Testis (tissue), 2 donors: ENCODE measurements at regions not wholly inside any gene's neighbourhood (a gene's known extent, or its start where the extent isn't known, plus 50 kb on each side); places are given as distances from the start of the nearest gene placed in this dataset.

Experiments
- POLR2A ChIP-seq: fragments of 450-650 bp; IDR thresholded peaks from one replicate; pipeline ENCODE4 v1.6.1; 2017; ENCODE audit warnings: antibody characterized with exemption, mild to moderate bottlenecking, moderate library complexity
- TF ChIP-seq, protein P1 (sequence below), 3 experiments: fragments of 450-650 bp in 2 of 3; fragments of 200-600 bp in 1 of 3; sonication (generic) in 1 of 3; IDR thresholded peaks; one replicate each; pipeline ENCODE4 v1.5.1; 2016 to 2019; ENCODE audit warnings: antibody characterized with exemption in 3 of 3, mild to moderate bottlenecking in 2 of 3, moderate library complexity in 1 of 3

GRCh38 chr6:119676230-119676629, 326.7 kb upstream of the MAN1A1 start:
- TF ChIP-seq, protein P1, sequence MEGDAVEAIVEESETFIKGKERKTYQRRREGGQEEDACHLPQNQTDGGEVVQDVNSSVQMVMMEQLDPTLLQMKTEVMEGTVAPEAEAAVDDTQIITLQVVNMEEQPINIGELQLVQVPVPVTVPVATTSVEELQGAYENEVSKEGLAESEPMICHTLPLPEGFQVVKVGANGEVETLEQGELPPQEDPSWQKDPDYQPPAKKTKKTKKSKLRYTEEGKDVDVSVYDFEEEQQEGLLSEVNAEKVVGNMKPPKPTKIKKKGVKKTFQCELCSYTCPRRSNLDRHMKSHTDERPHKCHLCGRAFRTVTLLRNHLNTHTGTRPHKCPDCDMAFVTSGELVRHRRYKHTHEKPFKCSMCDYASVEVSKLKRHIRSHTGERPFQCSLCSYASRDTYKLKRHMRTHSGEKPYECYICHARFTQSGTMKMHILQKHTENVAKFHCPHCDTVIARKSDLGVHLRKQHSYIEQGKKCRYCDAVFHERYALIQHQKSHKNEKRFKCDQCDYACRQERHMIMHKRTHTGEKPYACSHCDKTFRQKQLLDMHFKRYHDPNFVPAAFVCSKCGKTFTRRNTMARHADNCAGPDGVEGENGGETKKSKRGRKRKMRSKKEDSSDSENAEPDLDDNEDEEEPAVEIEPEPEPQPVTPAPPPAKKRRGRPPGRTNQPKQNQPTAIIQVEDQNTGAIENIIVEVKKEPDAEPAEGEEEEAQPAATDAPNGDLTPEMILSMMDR (IDR thresholded peaks at IDR 0.05) = no peak
- TF ChIP-seq POLR2A = no peak
